ENCODE measurements at regions not wholly inside any gene's neighbourhood (a gene's known extent, or its start where the extent isn't known, plus 50 kb on each side); places are given as distances from the start of the nearest gene placed in this dataset.

DNA sequence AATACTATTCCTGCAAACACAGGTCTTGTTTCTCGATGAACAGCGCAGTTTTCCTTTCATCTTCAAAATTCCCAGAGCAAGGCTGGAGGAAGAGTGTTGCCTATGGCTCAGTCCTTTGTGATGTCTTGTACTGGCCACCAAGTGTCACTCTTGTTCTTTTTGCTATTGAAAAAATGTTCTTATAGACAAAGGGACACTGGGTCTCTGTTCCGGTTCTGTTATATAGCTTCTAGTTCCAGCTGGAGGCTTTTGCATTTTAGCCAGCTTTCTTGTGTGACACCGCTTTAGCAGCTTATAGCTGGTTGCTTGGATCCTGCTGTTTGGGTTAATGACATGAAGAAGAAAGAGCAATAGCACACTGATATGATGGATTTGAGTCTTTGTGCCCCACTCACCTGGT is 343.7 kb upstream of the KCNN2 start:
- H2AFZ ChIP-seq = no peak overlapping the region

More for the DNA sequence above, 343.7 kb upstream of the KCNN2 start:
- Mint-ChIP-seq H3K36me3 (ENCODE audit: low read depth) (no peaks in the 10 kb centered on the region; the same call in 2 of the 3 replicates), H3K4me1 (peaks cover 5% of the 10 kb centered on the region; the same call in 1 of the 3 replicates), H3K4me3 (no peak overlapping the region), H3K9me3 (no peaks in the 10 kb centered on the region), H3K27me3 (ENCODE audit: insufficient read depth, low read depth, poor library complexity) (no peaks in the 10 kb centered on the region), H3K27ac (no peak overlapping the region)
- no peak overlapping the region for H3K27ac ChIP-seq (ENCODE audit: low read depth)
- no peaks in the 10 kb centered on the region for H3K79me2 ChIP-seq (replicated peaks; ENCODE audit: insufficient read depth)
- H3K4me1 ChIP-seq (ENCODE audit: insufficient read depth) = 0 out of 2 replicates have a peak, but pooled peaks cover 5% of the 10 kb centered on the region
- no peaks in the 10 kb centered on the region for H3F3A ChIP-seq (replicated peaks; ENCODE audit: low read depth)
- DNase-seq (ENCODE audit: low spot score) (peak; percentile 47), ATAC-seq (peak; percentile 80)
- TF ChIP-seq NANOG (IDR thresholded peaks at IDR 0.05; ENCODE audit: borderline replicate concordance) = no peak
- no peak for TF ChIP-seq CREB1 (CRISPR knock-in tag; IDR thresholded peaks at IDR 0.05; ENCODE audit: low read depth)
- no peak for TF ChIP-seq STAT1 (IDR thresholded peaks at IDR 0.05; ENCODE audit: unreplicated experiment)
- no peak for TF ChIP-seq ZNF462 (CRISPR knock-in tag; IDR thresholded peaks at IDR 0.05)
- TF ChIP-seq, protein P1, sequence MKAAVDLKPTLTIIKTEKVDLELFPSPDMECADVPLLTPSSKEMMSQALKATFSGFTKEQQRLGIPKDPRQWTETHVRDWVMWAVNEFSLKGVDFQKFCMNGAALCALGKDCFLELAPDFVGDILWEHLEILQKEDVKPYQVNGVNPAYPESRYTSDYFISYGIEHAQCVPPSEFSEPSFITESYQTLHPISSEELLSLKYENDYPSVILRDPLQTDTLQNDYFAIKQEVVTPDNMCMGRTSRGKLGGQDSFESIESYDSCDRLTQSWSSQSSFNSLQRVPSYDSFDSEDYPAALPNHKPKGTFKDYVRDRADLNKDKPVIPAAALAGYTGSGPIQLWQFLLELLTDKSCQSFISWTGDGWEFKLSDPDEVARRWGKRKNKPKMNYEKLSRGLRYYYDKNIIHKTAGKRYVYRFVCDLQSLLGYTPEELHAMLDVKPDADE (IDR thresholded peaks at IDR 0.05) = no peak
- TF ChIP-seq CTCF (conservative IDR thresholded peaks at IDR 0.05; ENCODE audit: low read depth in 2 of 2) = peak; percentile 58 to 67
- no peaks in the 10 kb centered on the region for H3K36me3 ChIP-seq (ENCODE audit: insufficient read depth)
- no peak overlapping the region for H3K4me2 ChIP-seq
- no peaks in the 10 kb centered on the region for H4K20me1 ChIP-seq (replicated peaks; ENCODE audit: insufficient read depth)
- no peak overlapping the region for H3K4me3 ChIP-seq
- H3K27me3 ChIP-seq (ENCODE audit: insufficient read depth) = no peaks in the 10 kb centered on the region
- H3K9me2 ChIP-seq (ENCODE audit: insufficient read depth) = no peaks in the 10 kb centered on the region
